GM18508 (cell line): ENCODE measurements at regions not wholly inside any gene's neighbourhood (a gene's known extent, or its start where the extent isn't known, plus 50 kb on each side); places are given as distances from the start of the nearest gene placed in this dataset.

Experiments
- ATAC-seq: cut with Tn5 transposase; IDR thresholded peaks from one replicate; pipeline ENCODE4 v1.9.1; 2021; ENCODE audit warnings: moderate number of reproducible peaks; ENCODE audit not compliant: insufficient read depth, unreplicated experiment

DNA sequence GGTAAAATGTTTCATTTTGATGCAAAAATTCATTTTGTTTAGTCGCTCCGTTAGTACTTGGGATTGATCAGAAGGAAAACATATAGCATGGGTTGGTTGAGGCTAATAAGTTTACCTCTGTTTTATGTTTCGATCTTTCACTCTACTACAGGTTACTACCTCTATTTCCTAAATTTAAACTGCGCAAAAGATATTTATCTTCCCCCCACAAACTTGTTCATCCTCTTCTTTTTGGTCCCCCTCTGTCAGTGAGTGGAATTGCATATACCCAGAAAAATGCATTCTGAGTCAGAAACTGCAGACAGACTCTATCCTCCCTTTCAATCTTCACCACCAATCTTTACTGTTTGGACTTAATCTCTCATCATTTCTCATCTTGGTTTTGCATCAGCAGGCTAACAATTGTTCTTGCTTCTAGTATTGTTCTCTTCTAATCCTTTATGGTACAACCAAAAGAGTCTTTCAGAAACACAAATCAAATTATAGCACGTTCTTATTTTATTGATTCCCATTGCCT is 316.0 kb upstream of the ADGRL4 start:
- no peak for ATAC-seq

DNA sequence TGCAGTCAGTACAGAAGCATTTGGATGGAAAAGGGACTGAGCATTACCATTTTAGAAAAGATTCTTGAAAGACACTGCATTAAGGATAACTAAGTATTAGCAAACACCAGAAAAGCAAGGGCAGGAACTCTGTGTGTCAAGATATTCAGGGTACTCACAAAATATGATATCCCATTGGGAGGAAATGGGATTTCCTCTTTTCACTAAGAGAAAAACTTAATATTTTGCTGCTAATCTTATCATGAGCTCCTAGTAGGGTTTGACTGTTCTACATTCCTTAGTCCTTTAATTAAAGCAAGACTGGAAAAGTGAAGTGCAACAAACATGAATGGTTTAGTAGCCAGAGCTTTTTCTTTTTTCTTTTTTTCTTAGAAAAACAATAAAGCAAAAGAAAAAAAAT is 305.9 kb upstream of the ADGRL4 start:
- no peak for ATAC-seq

DNA sequence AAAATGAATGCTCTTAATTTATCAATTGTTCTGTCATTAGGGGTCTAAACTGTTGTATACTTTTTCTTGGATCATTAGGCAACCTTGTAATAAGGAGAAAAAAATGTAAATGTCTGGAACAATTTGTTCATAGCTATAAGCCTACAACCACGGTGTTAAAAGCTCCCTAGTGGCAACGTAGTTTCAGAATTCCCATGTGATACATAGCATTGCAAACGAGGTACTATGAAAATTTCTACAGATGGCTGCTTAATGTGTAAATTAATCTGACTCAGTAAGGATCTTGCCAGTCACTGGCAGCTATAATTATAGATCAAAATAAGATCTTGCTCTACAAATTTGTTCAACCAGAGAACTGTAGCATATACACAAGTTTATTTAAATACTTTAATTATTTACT is 304.1 kb upstream of the ADGRL4 start:
- no peak for ATAC-seq

GRCh38 chr1:79304131-79304530 is 297.6 kb upstream of the ADGRL4 start:
- ATAC-seq: no peak

GRCh38 chr1:79303040-79303439 is 296.5 kb upstream of the ADGRL4 start:
- no peak for ATAC-seq

- no peak for ATAC-seq
Measured at GRCh38 chr1:79302380-79302930, 295.9 kb upstream of the ADGRL4 start.

- no peak for ATAC-seq
Measured at GRCh38 chr1:79295967-79296366, 289.4 kb upstream of the ADGRL4 start.

DNA sequence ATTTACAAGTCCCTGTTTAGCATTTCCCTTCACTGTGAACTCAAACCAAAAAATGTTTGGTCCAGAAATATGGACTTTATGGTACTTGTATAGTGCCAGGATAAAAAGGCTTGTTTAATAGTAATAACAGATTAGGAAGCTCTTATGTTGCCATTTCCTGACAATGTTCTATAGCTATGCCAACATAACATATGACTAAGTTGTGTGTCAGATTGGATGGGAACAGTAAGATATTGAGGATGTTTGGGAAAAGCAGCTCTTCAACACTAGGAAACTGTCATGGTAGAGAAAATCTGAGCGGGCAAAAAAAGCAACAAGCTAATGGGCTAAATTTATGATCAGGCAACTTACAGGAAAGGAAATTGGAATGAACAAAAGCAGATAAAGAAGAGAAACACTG is 287.1 kb upstream of the ADGRL4 start:
- no peak for ATAC-seq

- no peak for ATAC-seq
Measured at GRCh38 chr1:79290927-79291474, 284.5 kb upstream of the ADGRL4 start.

- ATAC-seq: no peak
Measured at GRCh38 chr1:79287982-79288381, 281.5 kb upstream of the ADGRL4 start.

- no peak for ATAC-seq
Measured at GRCh38 chr1:79285667-79286066, 279.1 kb upstream of the ADGRL4 start.

DNA sequence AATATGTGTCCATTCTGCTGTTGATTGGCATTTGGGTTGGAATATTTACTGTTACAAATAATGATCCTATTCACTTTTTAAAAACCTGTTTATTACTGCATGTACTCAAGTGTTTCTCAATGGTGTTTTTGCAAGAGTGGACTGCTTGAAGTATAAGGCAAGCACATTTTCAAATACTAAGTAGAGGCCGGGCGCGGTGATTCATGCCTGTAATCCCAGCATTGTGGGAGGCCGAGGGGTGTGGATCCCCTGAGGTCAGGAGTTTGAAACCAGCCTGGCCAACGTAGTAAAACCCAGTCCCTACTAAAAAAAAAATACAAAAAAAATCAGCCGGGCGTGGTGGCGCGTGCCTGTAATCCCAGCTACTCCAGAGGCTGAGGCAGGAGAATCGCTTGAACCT is 276.9 kb upstream of the ADGRL4 start:
- no peak for ATAC-seq

DNA sequence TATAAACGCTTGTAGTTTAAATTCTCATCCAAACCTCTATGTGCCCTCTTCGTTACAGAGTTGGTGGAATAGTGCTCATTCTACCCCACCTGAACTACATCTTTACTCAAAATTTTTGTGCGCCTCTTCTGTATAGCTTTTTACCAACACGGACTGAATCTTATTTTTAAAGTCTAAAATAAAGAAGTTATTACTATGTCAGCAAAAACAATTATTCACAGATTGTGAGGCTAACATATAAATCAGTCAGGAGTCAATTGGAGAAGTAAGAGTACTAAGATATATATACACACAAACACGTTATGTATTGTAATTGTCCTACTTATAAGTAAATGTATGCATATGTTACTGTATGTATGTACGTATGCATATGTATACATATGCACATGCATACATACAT is 274.9 kb upstream of the ADGRL4 start:
- no peak for ATAC-seq

GRCh38 chr1:79271759-79272158 is 265.2 kb upstream of the ADGRL4 start:
- ATAC-seq: no peak

- no peak for ATAC-seq
Measured at GRCh38 chr1:79264975-79265818, 258.7 kb upstream of the ADGRL4 start.

DNA sequence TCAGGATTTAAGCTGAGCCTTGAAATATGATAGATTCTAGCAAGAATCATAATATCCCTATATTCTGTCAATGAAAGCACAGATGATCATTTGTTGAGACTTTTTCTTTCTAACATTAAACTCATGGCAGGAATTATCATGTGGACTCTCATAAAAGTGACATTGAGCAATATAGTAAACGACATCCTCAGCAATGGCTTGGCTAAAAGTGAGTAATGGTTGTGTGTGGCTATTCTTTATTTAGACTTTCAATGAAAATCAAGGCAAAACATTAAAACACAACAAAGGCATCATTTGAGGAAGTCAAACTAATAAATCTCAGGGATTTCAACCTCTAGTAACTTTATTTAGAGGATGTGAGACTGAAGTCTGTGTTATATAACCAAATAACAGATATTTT is 257.8 kb upstream of the ADGRL4 start:
- no peak for ATAC-seq

DNA sequence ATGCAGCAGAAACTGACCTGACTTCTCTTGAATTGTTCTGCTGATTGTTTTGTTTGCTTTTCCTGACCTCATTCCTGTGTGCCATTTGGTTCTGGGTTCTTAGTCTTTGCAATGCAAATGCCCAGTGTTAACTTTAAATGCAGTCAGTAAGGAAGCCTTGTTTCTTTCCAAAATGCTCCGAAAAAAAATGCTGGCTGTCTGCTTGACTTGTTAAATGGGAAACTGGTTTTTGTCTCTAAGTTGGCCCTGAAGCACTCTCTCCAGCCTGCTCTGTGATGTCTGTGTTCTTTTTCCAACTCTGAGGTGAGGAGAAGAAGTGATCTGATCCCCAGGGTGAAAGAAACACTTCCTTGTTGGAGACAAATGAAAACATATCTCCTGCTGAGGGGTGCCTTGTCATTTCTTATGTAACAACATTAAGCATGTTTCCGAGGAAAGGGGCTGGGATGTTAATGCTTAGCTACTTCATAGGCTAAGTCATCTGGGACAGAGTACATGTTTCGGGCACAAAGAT is 256.3 kb upstream of the ADGRL4 start:
- no peak for ATAC-seq

DNA sequence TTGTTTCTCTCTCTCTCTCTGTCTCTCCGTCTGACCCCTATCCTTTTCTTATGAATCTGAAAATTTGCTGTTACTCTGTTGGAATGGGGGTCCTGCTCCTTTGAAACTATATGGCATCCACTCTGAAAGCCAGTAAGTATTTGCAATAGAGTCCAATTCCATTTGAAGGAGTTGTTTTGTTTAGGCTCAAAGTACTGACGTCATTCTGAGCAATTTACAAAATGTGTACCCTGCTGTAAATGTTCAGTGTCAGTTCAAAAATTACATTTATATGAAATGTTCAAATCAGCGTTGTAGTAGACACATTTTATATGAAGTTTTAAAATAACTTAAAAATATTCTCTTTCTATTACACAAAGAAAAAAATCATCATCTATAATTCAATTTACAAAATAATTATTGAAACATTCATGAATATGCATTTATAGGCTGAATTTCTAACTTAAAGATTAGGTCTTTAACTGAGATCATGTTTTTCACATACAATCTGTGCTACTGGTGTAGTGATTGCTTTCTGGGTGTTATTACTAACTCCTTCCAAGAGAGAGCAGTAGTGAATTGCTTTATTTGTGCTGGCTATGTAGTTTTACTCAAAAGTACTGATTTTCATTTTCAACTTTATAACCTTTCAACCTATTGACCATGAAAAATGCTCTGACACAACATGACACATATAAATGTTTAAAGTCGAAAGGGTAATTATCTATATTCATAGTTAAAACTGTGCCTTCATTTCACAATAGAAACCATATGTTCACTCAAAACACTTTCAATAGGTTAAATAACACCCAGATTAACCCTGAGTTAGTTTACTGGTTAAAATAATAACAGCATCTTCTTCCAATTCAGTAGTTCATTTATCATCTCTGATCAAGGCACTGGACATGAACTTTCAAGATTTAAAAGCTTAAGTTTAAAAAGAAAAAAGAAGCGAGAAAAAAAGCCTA is 253.1 kb upstream of the ADGRL4 start:
- ATAC-seq: peak; percentile 51

DNA sequence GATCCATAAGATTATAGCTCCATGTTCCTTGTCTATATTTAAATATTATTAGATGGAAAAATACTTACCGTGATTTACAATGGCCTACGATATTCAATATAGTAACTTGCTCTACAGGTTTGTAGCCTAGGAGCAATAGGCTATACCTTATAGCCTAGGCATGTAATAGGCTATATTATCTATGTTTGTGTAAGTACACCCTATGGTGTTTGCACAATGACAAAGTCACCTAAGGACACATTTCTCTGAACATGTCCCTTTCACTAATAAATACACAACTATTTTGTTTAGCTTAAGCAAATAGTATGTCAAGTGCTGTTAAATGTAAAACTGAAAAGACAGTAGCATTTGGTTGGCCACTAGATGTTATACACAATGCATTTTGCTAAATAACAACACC is 248.9 kb upstream of the ADGRL4 start:
- ATAC-seq: no peak

DNA sequence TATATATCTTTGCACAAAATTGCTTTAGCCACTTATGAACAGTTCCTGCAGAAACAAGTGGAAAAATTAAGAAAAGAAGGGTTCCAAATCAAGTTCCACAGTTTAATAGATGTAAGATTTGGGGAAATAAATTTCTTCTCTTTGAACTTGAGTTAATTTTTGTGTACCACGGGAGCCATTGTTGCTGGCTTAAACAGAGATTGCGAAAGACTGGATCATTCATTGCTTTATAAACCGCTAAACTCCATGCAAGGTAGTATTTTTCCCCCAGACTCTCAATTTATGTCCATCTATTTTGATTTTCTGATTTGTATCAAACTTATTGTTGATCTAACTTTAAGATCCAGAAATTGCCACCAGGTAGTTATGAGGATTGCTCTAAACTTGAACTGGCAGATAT is 246.1 kb upstream of the ADGRL4 start:
- ATAC-seq: no peak
